Fibroblast of villous mesenchyme (primary cell): ENCODE measurements at regions not wholly inside any gene's neighbourhood (a gene's known extent, or its start where the extent isn't known, plus 50 kb on each side); places are given as distances from the start of the nearest gene placed in this dataset.

Experiments used
- DNase-seq: peaks from one replicate; pipeline ENCODE4 v3.0.0-alpha.2; 2010; ENCODE audit warnings: low read depth
- H3K4me3 ChIP-seq: 2 replicates; pipeline ENCODE4 v1.5.1; 2011; ENCODE audit warnings: low read depth, mild to moderate bottlenecking, low read length
- CTCF ChIP-seq: IDR thresholded peaks from 2 replicates; pipeline ENCODE4 v1.5.1; 2012; ENCODE audit warnings: low read depth, mild to moderate bottlenecking, low read length; ENCODE audit not compliant: insufficient read depth

GRCh38 chr5:141771031-141771430 lies 89.0 kb upstream of the ARAP3 start:
- TF ChIP-seq CTCF: no peak
- no peak overlapping the region for H3K4me3 ChIP-seq
- no peak for DNase-seq

- no peak overlapping the region for H3K4me3 ChIP-seq
- no peak for TF ChIP-seq CTCF
- no peak for DNase-seq
Observed at GRCh38 chr5:141769671-141770070, 87.6 kb upstream of the ARAP3 start.

- DNase-seq: no peak
- TF ChIP-seq CTCF: no peak
- H3K4me3 ChIP-seq: no peak overlapping the region
Observed at GRCh38 chr5:141767671-141768070, 85.6 kb upstream of the ARAP3 start.

GRCh38 chr5:141765896-141766551 lies 84.0 kb upstream of the ARAP3 start:
- no peak overlapping the region for H3K4me3 ChIP-seq
- DNase-seq: no peak
- TF ChIP-seq CTCF: no peak

- TF ChIP-seq CTCF: no peak
- H3K4me3 ChIP-seq: no peak overlapping the region
- no peak for DNase-seq
Observed at GRCh38 chr5:141763541-141763940, 81.5 kb upstream of the ARAP3 start.

GRCh38 chr5:141762790-141763368 lies 80.8 kb upstream of the ARAP3 start:
- TF ChIP-seq CTCF: no peak
- H3K4me3 ChIP-seq: no peak overlapping the region
- no peak for DNase-seq

GRCh38 chr5:141762316-141762715 lies 80.3 kb upstream of the ARAP3 start:
- DNase-seq: no peak
- no peak for TF ChIP-seq CTCF

More at GRCh38 chr5:141762316-141762715, 80.3 kb upstream of the ARAP3 start:
- no peak overlapping the region for H3K4me3 ChIP-seq
